ENCODE measurements at regions not wholly inside any gene's neighbourhood (a gene's known extent, or its start where the extent isn't known, plus 50 kb on each side); places are given as distances from the start of the nearest gene placed in this dataset.

DNA sequence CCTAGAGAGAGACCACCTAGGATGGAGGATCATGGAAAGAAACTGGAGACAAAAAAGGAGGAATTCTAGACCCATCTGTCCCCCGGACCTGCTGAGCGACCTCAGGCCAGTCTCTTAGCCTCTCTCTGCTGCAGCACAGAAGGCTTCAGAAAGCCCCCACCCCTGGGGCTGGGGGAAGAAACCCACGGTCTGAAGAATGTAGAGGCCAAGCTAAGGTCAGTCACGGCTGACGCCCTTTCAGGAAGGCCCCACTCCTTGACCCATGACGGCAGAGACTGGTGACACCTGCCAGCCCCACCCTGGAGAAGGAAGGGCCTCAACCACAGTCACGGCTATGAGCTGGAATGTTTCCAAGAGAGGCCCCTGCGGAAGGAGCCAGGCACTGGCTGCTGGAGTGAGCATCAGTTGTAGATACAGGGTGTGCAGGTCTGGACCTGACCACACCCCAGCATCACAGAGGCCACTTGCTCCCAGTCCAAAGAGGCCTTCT lies 120.5 kb upstream of the BOD1 start:
- DNase-seq (ENCODE audit: extremely low read depth, low read depth), result no peak

DNA sequence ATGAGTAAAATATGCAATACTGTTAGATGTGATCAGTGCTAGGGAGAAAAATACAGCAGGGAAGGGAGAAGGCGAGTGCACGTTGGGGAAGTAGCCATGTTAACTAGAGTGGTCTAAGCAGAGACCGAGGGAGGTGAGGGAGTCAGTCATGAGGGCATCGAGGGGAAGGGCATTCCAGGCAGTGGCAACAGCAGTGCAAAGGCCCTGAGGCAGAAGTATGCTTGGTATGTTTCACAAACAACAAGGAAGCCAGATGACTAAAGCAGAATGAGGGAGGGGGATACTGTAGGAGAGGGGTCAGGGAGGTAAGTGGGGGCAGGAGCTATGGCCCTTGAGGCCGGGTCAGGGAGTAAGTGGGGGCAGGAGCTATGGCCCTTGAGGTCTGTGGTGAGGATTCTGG lies 123.3 kb upstream of the BOD1 start:
- DNase-seq (ENCODE audit: extremely low read depth, low read depth), result no peak

DNA sequence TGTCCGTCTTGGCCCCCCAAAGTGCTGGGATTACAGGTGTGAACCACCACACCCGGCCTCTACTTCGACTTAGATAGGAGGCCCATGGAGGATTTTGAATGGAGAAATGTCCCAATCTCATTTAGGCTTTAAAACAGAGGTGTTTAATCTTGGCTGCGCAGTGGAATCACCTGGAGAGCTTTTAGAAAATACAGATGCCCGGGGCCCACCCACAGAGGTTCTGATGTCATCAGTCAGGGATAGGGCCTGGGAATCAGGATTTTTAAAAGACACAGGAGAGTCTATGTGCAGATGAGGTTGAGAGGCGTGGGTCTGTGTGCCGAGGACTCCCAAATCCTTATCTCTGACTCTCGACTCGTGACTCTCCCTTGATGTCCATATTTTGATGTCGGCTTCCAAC lies 124.0 kb upstream of the BOD1 start:
- DNase-seq (ENCODE audit: extremely low read depth, low read depth), result no peak

- DNase-seq (ENCODE audit: extremely low read depth, low read depth), result no peak
These were observed 124.6 kb upstream of the BOD1 start for GRCh38 chr5:173741087-173741486.

DNA sequence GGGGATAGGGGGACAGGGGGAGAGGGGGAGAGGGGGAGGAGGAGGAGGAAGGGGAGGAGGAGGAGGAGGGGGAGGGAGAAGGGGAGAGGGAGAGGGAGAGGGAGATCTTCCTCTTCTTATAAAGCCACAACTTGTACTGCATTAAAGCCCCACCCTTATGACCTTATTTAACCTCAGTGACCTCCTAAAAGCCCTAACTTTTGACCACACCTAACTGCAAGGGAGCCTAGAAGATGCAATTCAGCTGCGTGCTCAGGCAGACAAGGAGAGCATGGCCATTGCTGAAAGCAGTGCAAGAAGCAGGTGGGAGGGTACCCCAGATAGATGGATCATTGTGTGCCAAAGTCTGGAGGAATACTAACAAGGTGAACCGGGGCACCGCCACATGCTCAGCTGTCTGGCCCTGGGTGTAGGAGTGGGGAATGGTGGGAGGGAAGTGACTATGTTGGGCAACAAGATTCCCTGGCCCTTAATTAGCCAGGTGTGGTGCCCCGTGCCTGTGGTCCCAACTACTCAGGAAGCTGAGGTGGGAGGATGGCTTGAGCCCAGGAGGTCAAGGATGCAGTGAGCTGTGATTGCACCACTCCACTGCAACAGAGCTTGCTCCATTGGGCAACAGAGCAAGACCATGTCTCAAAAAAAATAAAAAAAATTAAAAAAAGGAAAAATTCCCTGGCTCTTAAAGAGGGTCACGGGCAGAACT lies 125.4 kb upstream of the BOD1 start:
- no peak for DNase-seq (ENCODE audit: extremely low read depth, low read depth)

- no peak for DNase-seq (ENCODE audit: extremely low read depth, low read depth)
These were observed 126.0 kb upstream of the BOD1 start for GRCh38 chr5:173742432-173742816.

DNA sequence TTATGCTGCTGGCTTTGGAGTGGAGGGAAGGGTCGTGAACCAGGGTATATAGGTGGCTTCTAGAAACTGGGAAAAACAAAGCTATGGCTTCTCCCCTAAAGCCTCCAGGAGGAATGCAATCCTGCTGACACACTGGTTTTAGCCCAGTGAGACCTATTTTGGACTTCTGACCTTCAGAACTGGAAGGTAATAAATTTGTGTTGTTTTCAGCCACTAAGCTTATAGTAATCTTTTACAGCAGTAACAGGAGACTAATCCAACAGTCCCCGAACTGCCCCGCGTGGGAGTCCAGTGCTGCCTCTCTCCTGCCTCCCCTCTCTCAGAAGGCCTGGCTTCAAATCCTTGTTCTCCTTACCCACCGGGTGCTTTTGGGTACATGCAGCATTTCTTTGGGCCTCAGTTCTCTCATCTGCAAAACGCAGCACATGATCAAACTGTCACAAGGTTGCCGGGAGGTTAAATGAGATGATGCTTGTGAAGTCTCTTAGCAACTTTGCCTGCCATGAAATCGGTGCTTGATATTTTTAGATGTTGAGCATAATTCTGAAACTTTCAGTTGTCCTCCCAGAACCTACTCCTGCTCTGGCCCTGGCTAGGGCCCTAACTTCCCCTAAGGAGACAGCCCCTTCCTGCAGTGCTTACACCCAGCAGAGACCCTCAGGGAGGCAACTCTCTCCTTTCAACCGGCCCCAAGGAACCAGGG lies 127.3 kb upstream of the BOD1 start:
- no peak for DNase-seq (ENCODE audit: extremely low read depth, low read depth)

DNA sequence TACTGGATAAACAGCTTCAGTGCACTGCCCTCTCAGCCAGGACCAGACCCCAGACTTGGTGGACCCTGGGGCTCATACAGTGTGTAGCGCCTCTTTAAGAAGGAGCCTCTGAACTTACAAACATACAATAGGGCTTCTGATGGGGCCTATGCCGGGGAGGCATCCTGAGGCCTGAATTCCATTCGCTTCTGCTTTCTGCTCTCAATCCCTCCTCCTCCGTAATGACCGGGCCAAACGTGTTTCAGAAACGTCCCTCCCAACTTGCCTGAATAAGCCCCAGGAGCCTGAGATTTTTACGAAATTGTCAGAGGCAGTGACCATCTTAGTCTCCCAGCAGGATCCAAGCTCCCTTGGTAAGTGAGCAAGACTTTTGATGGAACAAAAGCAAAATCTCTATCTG lies 128.1 kb upstream of the BOD1 start:
- DNase-seq (ENCODE audit: extremely low read depth, low read depth), result no peak

DNA sequence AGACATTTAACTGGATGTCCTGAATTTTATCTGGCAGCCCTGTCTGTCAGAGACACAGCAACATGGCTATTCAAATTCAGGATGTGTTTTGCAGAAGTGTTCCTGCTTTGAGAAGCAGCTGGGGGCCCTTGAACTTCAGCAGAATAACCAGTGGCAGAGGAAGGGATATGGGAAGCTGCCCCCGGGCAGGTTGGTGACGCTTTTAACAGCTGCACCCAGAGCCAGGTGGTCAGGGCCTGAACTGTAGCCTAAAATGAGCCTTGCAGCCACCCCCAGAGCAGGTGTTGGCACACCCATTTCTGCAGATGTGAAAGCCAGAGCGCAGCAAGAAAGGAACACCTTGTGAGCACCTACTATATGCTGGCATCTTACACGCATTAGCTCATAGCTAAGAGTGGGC lies 128.7 kb upstream of the BOD1 start:
- no peak for DNase-seq (ENCODE audit: extremely low read depth, low read depth)

- DNase-seq (ENCODE audit: extremely low read depth, low read depth), result no peak
These were observed 129.1 kb upstream of the BOD1 start for GRCh38 chr5:173745557-173745956.

- DNase-seq (ENCODE audit: extremely low read depth, low read depth), result no peak
These were observed 129.7 kb upstream of the BOD1 start for GRCh38 chr5:173746047-173746646.

GRCh38 chr5:173747876-173748275 lies 131.4 kb upstream of the BOD1 start:
- no peak for DNase-seq (ENCODE audit: extremely low read depth, low read depth)

DNA sequence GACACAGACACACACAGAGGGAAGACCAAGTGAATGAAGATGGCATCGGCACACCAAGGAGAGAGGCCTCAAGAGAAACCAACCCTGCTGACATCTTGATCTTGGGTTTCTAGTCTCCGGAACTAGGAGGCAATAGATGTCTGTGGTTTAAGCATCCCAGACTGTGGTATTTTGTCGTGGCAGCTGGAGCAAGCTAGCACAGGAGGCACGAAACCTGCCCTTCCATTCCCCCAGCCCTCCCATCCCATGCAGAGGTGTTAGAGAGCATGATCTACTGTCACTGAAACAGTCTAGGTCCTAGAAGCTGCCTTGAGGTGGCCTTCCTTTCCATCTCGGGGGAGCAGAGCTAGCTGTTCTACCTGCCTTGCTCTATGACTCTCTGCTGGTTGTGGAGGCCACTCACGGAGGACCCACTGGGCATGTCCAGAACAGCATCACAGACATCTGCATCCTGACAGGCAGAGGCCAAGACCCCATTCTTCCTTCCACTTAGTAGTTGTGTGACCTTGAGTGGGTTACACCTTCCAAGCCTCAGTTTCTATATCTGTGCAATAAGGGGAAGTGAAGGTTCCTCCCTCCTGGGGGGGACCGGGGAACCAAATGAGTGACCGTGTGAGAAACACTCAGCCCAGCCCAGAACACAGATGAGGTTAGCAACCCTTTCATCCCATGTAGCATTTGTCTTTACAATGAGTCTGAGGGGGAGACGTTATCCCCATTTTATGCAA lies 134.3 kb upstream of the BOD1 start:
- DNase-seq (ENCODE audit: extremely low read depth, low read depth), result no peak

- DNase-seq (ENCODE audit: extremely low read depth, low read depth), result no peak
These were observed 134.8 kb upstream of the BOD1 start for GRCh38 chr5:173751266-173751600.

DNA sequence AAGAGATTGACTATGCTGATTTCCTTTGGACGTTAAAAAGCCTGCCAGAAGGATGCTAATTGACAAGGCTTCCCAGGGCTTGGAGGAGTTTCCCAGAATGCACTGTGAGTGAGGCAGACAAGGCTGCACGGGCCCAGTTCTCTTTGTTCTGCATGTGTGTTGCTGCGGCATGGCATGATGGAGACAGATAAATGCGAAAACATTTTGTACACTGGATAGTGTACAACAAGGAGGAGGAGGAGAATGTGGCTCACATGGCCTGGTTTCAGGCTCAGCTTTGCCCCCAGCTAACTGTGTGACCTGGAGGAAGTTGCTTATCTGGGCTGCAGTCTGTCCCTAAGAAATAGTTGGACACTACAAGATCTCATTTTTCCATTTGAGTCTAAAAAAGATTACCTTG lies 135.5 kb upstream of the CPEB4 start:
- no peak for DNase-seq (ENCODE audit: extremely low read depth, low read depth)

GRCh38 chr5:173753307-173754168 lies 134.6 kb upstream of the CPEB4 start:
- DNase-seq (ENCODE audit: extremely low read depth, low read depth), result no peak

- no peak for DNase-seq (ENCODE audit: extremely low read depth, low read depth)
These were observed 132.8 kb upstream of the CPEB4 start for GRCh38 chr5:173755319-173755718.

- no peak for DNase-seq (ENCODE audit: extremely low read depth, low read depth)
These were observed 130.5 kb upstream of the CPEB4 start for GRCh38 chr5:173757403-173758209.

DNA sequence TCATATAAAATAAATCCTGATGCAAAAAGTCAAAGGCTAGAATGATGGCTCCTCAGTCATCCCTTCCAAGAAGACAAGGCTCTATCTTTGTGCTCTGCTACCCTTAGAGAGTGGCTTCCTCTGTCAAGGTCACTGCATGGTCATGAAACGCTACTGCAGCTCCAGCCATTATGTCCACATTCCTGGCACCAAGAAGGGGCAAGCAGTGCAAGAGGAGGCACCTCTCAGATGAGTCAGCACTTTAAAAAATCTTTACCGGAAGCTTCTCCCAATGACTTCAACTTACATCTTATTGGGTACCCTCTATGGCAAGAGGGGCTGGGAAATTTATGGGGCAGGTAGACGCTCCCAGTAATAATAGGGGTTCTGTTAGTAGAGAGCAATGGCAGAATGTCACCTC lies 129.5 kb upstream of the CPEB4 start:
- DNase-seq (ENCODE audit: extremely low read depth, low read depth), result no peak

GRCh38 chr5:173759691-173760090 lies 128.5 kb upstream of the CPEB4 start:
- no peak for DNase-seq (ENCODE audit: extremely low read depth, low read depth)
